ENCODE measurements at regions not wholly inside any gene's neighbourhood (a gene's known extent, or its start where the extent isn't known, plus 50 kb on each side); places are given as distances from the start of the nearest gene placed in this dataset.

- TF ChIP-seq CTCF (IDR thresholded peaks at IDR 0.05) (no peak), POLR2A (IDR thresholded peaks at IDR 0.05) (no peak), POLR2AphosphoS5 (IDR thresholded peaks at IDR 0.05) (no peak)
Observed at GRCh38 chr2:173716458-173717052, 248.6 kb downstream of the SP3 start.

Data from prostate gland (tissue), 2 donors.